Suprapubic skin (tissue), 4 donors: ENCODE measurements at regions not wholly inside any gene's neighbourhood (a gene's known extent, or its start where the extent isn't known, plus 50 kb on each side); places are given as distances from the start of the nearest gene placed in this dataset.

ENCODE experiments used
- DNase-seq, 2 donors: peaks; one replicate each; pipeline ENCODE4 v3.0.0-alpha.2; 2019; ENCODE audit warnings: low spot score in 2 of 2
- H3K27ac ChIP-seq: fragments of 200-600 bp; sonication (generic); one replicate; pipeline ENCODE4 v1.5.1; 2019
- H3K27me3 ChIP-seq: fragments of 200-600 bp; sonication (generic); one replicate; pipeline ENCODE4 v1.5.1; 2019
- H3K36me3 ChIP-seq: fragments of 200-600 bp; sonication (generic); one replicate; pipeline ENCODE4 v1.5.1; 2019
- H3K4me1 ChIP-seq: fragments of 200-600 bp; sonication (generic); one replicate; pipeline ENCODE4 v1.5.1; 2019
- H3K4me3 ChIP-seq: fragments of 200-600 bp; sonication (generic); one replicate; pipeline ENCODE4 v1.5.1; 2019; ENCODE audit warnings: mild to moderate bottlenecking
- H3K9me3 ChIP-seq: fragments of 200-600 bp; sonication (generic); one replicate; pipeline ENCODE4 v1.5.1; 2019
- EP300 ChIP-seq: sonication (generic); formaldehyde crosslinking; IDR thresholded peaks from one replicate; pipeline ENCODE4 v1.6.1; 2017; ENCODE audit warnings: antibody characterized with exemption
- POLR2A ChIP-seq, 2 donors: fragments of 450-650 bp; IDR thresholded peaks; one replicate each; pipeline ENCODE4 v1.6.1; 2017; ENCODE audit warnings: antibody characterized with exemption in 2 of 2, mild to moderate bottlenecking in 2 of 2, moderate library complexity in 2 of 2
- POLR2AphosphoS5 ChIP-seq, 3 donors: sonication (generic); formaldehyde crosslinking; IDR thresholded peaks; one replicate each; pipeline ENCODE4 v1.6.1; 2017; ENCODE audit warnings: antibody characterized with exemption in 3 of 3
- WGBS: methylation state at CpG from one replicate; pipeline ENCODE4 v1.1.5; 2018; 5-methylcytosine and 5-hydroxymethylcytosine counted together
- TF ChIP-seq, protein P1 (sequence below), 2 donors: fragments of 200-600 bp in 1 of 2; fragments of 450-650 bp in 1 of 2; sonication (generic) in 1 of 2; IDR thresholded peaks; one replicate each; pipeline ENCODE4 v1.5.1; 2016 to 2019; ENCODE audit warnings: antibody characterized with exemption in 2 of 2, mild to moderate bottlenecking in 1 of 2, moderate library complexity in 1 of 2

DNA sequence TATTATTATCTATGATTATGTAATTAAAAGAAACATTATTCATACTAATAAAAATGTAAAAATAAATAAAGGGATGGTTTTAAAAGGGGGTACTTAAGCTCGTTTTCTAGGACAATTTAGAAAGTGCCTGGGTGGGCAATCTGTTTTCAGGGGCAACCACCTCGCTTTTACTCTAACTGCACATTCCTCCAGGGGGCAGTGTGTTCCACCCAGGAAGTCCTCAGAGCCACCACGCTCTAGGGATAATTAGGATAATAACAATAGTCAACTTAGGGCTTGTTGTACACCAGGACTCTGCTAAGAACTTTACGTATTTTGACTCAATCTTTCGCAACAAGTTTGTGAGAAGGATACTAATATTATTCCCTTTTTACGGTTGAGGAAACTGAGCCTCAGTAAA, 396.7 kb upstream of the MAF start:
- Histone ChIP-seq H3K4me3 (no peak overlapping the region), H3K27me3 (no peaks in the 10 kb centered on the region), H3K27ac (no peak overlapping the region), H3K36me3 (no peaks in the 10 kb centered on the region), H3K4me1 (no peaks in the 10 kb centered on the region), H3K9me3 (no peaks in the 10 kb centered on the region)
- TF ChIP-seq POLR2AphosphoS5 (IDR thresholded peaks at IDR 0.05) = no peak
- TF ChIP-seq EP300 = no peak
- no peak for TF ChIP-seq POLR2A (IDR thresholded peaks at IDR 0.05)
- 83% methylated on average over 6 of the region's 6 CpGs for WGBS
- DNase-seq = no peak

DNA sequence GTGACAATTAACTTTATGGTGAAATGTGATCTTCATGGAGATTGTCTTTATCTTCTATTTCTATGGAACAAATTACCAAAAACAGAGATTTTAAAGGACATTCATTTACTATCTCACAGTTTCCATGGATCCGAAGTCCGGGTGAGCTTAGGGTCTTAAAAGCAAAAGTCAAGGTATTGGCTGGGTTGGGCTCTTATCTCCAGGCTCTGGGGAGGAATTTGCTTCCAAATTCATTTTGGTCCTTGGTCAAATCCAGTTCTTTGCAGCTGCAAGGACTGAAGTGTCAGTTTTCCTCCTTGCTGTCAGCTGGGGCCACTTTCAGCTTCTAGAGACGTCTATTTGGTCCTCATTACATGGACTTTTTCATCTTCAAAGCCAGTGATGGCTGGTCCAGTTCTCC, 395.8 kb upstream of the MAF start:
- Histone ChIP-seq H3K27ac (no peak overlapping the region), H3K9me3 (no peaks in the 10 kb centered on the region), H3K4me3 (no peak overlapping the region), H3K36me3 (no peaks in the 10 kb centered on the region), H3K4me1 (no peaks in the 10 kb centered on the region), H3K27me3 (no peaks in the 10 kb centered on the region)
- TF ChIP-seq POLR2AphosphoS5 (IDR thresholded peaks at IDR 0.05) (no peak), POLR2A (IDR thresholded peaks at IDR 0.05) (no peak), EP300 (no peak)
- TF ChIP-seq, protein P1, sequence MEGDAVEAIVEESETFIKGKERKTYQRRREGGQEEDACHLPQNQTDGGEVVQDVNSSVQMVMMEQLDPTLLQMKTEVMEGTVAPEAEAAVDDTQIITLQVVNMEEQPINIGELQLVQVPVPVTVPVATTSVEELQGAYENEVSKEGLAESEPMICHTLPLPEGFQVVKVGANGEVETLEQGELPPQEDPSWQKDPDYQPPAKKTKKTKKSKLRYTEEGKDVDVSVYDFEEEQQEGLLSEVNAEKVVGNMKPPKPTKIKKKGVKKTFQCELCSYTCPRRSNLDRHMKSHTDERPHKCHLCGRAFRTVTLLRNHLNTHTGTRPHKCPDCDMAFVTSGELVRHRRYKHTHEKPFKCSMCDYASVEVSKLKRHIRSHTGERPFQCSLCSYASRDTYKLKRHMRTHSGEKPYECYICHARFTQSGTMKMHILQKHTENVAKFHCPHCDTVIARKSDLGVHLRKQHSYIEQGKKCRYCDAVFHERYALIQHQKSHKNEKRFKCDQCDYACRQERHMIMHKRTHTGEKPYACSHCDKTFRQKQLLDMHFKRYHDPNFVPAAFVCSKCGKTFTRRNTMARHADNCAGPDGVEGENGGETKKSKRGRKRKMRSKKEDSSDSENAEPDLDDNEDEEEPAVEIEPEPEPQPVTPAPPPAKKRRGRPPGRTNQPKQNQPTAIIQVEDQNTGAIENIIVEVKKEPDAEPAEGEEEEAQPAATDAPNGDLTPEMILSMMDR (IDR thresholded peaks at IDR 0.05) = no peak
- WGBS = 93% methylated on average over 3 of the region's 3 CpGs
- DNase-seq = no peak

DNA sequence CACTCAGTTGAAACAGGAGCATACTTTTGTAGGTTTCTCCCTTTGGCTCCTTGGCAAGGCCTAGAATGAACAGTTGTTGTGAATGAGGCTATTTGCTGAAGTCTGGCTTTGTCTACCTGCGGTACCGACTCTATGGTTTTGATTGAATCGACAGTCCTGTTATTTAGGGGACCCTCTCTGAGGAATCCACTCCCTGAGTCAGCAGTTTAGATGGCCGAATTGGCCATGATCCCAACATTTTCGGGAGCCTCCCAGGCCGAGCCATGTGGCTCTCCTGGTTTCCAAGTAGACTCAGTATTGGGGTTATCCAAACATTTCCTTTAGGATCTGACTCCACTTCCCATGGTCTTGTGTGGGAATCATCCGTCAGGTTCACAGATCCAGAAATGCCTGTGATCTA, 394.8 kb upstream of the MAF start:
- no peak for DNase-seq
- Histone ChIP-seq H3K27ac (no peak overlapping the region), H3K27me3 (no peaks in the 10 kb centered on the region), H3K4me3 (no peak overlapping the region), H3K36me3 (no peaks in the 10 kb centered on the region), H3K4me1 (no peaks in the 10 kb centered on the region), H3K9me3 (no peaks in the 10 kb centered on the region)
- no peak for TF ChIP-seq POLR2AphosphoS5 (IDR thresholded peaks at IDR 0.05)
- TF ChIP-seq EP300 = no peak
- TF ChIP-seq, protein P1 (IDR thresholded peaks at IDR 0.05) = no peak
- TF ChIP-seq POLR2A (IDR thresholded peaks at IDR 0.05) = no peak
- 82% methylated on average over 7 of the region's 7 CpGs for WGBS

DNA sequence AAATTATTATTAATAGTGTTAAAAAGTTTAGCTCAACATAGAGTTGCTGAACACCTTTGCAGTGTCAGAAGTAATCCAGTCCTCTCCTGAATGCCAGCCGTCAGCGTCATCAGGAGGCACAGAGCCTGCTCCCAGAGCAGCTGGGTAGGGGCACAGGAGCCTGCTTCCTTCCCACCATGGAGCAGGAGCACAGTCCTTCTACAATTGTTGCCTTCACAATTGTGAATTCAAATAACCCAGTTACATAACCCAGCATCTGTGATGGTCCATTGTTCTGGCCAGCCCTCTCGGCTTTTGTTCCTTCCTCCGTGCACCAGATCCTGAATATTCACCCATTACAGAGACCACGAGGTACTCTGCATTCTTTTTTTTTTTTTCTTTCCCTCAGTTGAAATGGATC, 393.9 kb upstream of the MAF start:
- Histone ChIP-seq H3K27me3 (no peaks in the 10 kb centered on the region), H3K9me3 (no peaks in the 10 kb centered on the region), H3K36me3 (no peaks in the 10 kb centered on the region), H3K4me1 (no peaks in the 10 kb centered on the region), H3K27ac (no peak overlapping the region), H3K4me3 (no peak overlapping the region)
- 76% methylated on average over 5 of the region's 5 CpGs for WGBS
- TF ChIP-seq, protein P1 (IDR thresholded peaks at IDR 0.05) = no peak
- TF ChIP-seq POLR2AphosphoS5 (IDR thresholded peaks at IDR 0.05) (no peak), EP300 (no peak), POLR2A (IDR thresholded peaks at IDR 0.05) (no peak)
- DNase-seq = no peak

DNA sequence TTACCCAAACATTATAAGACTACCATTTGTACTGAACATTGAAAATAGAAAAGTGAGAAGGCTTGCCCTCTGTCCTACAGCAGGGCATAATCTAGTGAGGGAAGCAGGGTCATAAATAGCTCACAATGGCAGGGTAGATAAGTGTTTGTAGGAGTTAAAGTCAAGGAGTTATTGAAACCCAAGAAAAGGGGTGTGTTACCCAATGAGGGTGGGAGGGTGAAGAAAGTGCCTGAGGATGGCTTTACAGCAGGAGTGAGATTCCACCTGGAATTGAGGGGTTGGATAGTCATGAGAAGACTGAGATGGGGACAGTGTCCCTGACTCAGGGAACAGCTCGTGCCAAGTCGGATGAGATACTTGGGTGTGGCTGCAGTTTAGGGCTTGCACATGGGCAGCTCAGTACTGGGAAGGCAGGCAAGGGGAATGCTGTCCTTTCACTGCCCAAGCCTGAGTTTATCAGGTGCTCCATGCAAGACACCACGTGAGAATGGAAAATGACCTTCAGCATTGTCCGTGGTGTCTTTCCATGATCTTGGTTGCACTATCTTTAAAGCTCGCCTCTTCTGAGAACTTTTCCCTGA, 393.2 kb upstream of the MAF start:
- H3K9me3 ChIP-seq = no peaks in the 10 kb centered on the region
- H3K27ac ChIP-seq = no peak overlapping the region
- DNase-seq = no peak
- no peak for TF ChIP-seq POLR2A (IDR thresholded peaks at IDR 0.05)
- H3K4me3 ChIP-seq = no peak overlapping the region
- H3K27me3 ChIP-seq = no peaks in the 10 kb centered on the region
- H3K4me1 ChIP-seq = no peaks in the 10 kb centered on the region
- H3K36me3 ChIP-seq = no peaks in the 10 kb centered on the region
- 68% methylated on average over 5 of the region's 5 CpGs for WGBS

DNA sequence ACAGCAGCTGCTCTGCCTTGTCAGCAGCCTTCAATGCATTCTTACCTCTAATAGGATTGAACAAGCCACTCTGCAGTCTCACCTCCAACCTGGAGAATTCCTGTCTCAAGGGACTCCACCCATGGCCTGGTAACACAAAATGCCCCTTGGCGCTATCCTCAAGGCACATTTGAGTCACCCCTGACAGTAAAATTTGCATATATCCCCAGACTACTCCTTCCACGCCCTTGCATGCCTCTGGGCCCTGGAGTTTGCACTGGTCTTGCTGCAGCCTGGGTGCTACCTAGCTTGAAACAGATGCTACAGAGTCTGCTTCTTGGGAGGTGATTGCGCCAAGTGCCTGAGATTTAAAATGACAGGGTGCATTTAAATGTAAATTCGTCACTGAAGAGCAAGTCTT, 391.4 kb upstream of the MAF start:
- H3K4me3 ChIP-seq = no peak overlapping the region
- TF ChIP-seq, protein P1 (IDR thresholded peaks at IDR 0.05) = no peak
- no peak for TF ChIP-seq POLR2AphosphoS5 (IDR thresholded peaks at IDR 0.05)
- no peaks in the 10 kb centered on the region for H3K36me3 ChIP-seq
- H3K27ac ChIP-seq = no peak overlapping the region
- DNase-seq = no peak
- no peaks in the 10 kb centered on the region for H3K4me1 ChIP-seq
- H3K9me3 ChIP-seq = no peaks in the 10 kb centered on the region
- H3K27me3 ChIP-seq = no peaks in the 10 kb centered on the region
- WGBS = 72% methylated on average over 4 of the region's 4 CpGs
